Endothelial cell of umbilical vein (primary cell): ENCODE measurements at regions not wholly inside any gene's neighbourhood (a gene's known extent, or its start where the extent isn't known, plus 50 kb on each side); places are given as distances from the start of the nearest gene placed in this dataset.

ENCODE experiments used
- EZH2 ChIP-seq: IDR thresholded peaks from 2 replicates; pipeline ENCODE4 v1.6.1; 2012; ENCODE audit warnings: borderline replicate concordance, low read depth, mild to moderate bottlenecking, moderate library complexity, low read length, inconsistent platforms; ENCODE audit not compliant: severe bottlenecking
- FOS ChIP-seq: IDR thresholded peaks from 2 replicates; pipeline ENCODE4 v1.6.1; 2011; ENCODE audit warnings: mild to moderate bottlenecking, low read length, moderate library complexity, borderline replicate concordance; ENCODE audit not compliant: insufficient read depth
- JUN ChIP-seq: IDR thresholded peaks from 2 replicates; pipeline ENCODE4 v1.6.1; 2011; ENCODE audit warnings: borderline replicate concordance, low read depth; ENCODE audit not compliant: insufficient read length, insufficient read depth
- MYC ChIP-seq: IDR thresholded peaks from one replicate; pipeline ENCODE4 v1.6.1; 2011; ENCODE audit warnings: mild to moderate bottlenecking, low read depth, low read length
- POLR2A ChIP-seq: IDR thresholded peaks from 2 replicates; pipeline ENCODE4 v1.6.1; 2012; ENCODE audit warnings: low read depth, mild to moderate bottlenecking, control low read depth, low read length
- POLR2AphosphoS5 ChIP-seq: IDR thresholded peaks from 2 replicates; pipeline ENCODE4 v1.6.1; 2012; ENCODE audit warnings: low read depth, mild to moderate bottlenecking, control low read depth, low read length, moderate library complexity; ENCODE audit not compliant: insufficient read depth
- TF ChIP-seq, protein P1 (sequence below), 2 donors: IDR thresholded peaks; 1 replicate in 1 of 2; 2 replicates in 1 of 2; pipeline ENCODE4 v1.5.1; 2011; ENCODE audit warnings: low read length in 2 of 2, mild to moderate bottlenecking in 2 of 2, moderate library complexity in 2 of 2, control low read depth in 1 of 2, inconsistent platforms in 1 of 2, low read depth in 1 of 2; ENCODE audit not compliant: insufficient read depth in 1 of 2; ENCODE audit errors: extremely low read depth in 1 of 2
- TF ChIP-seq, protein P2 (sequence below): IDR thresholded peaks from 2 replicates; pipeline ENCODE4 v1.6.1; 2011; ENCODE audit not compliant: insufficient read depth, insufficient read length

DNA sequence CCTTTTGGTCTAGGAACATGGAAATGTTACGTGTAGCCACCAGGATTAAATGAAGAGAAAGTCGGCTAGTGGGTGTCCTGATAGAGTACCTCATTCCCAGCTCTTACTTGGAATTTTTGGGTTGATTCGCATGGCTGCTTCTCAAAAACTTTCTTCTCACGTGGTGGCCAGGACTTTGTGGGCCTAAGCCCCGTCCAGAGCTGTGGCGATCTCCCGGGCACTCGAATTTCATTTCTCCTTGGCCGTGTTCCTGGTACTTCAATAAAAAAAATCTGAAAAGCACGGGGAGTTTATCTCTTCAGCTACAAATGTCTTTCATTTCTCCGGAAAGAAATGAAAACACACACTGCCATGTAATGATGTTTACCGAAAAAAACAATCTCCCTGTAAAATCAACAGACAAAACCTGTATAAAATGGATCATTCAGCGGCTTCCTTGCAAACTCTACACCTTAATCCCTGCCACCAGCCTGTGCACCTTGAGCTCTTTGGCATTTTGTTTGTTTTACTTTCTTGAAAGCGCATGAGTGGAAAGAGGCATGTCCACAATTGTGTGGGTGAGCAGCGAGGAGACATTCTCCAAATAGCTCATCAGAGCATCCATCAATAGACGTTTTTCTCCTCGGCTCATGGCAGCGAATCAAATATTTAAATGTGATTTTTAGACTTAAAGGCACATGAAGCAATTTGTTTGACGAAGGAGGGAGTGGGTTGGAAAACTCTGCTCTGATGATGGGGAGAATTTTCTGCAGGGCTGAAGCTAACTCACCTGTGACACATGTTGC is 173.1 kb downstream of the TFAP2C start:
- TF ChIP-seq, protein P1, sequence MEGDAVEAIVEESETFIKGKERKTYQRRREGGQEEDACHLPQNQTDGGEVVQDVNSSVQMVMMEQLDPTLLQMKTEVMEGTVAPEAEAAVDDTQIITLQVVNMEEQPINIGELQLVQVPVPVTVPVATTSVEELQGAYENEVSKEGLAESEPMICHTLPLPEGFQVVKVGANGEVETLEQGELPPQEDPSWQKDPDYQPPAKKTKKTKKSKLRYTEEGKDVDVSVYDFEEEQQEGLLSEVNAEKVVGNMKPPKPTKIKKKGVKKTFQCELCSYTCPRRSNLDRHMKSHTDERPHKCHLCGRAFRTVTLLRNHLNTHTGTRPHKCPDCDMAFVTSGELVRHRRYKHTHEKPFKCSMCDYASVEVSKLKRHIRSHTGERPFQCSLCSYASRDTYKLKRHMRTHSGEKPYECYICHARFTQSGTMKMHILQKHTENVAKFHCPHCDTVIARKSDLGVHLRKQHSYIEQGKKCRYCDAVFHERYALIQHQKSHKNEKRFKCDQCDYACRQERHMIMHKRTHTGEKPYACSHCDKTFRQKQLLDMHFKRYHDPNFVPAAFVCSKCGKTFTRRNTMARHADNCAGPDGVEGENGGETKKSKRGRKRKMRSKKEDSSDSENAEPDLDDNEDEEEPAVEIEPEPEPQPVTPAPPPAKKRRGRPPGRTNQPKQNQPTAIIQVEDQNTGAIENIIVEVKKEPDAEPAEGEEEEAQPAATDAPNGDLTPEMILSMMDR (IDR thresholded peaks at IDR 0.05; ENCODE audit: extremely low read depth in 1 of 2, insufficient read depth in 1 of 2, low read depth in 1 of 2, low read length in 2 of 2): no peak
- no peak for TF ChIP-seq POLR2A
- no peak for TF ChIP-seq MYC
- TF ChIP-seq POLR2AphosphoS5: no peak
- TF ChIP-seq EZH2: no peak
- TF ChIP-seq JUN: no peak
- TF ChIP-seq, protein P2, sequence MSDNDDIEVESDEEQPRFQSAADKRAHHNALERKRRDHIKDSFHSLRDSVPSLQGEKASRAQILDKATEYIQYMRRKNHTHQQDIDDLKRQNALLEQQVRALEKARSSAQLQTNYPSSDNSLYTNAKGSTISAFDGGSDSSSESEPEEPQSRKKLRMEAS: no peak
- TF ChIP-seq FOS: no peak
